22Rv1 (cell line): ENCODE measurements at regions not wholly inside any gene's neighbourhood (a gene's known extent, or its start where the extent isn't known, plus 50 kb on each side); places are given as distances from the start of the nearest gene placed in this dataset.
"Not testable (repeated sequence)": the region's sequence is repeated elsewhere in the genome, so short reads cannot be mapped to it uniquely, and the experiment has no call there.

Source experiments
- CTCF ChIP-seq: fragments of 450-650 bp; IDR thresholded peaks from 2 replicates; pipeline ENCODE4 v1.5.1; 2017; ENCODE audit warnings: mild to moderate bottlenecking
- ZFX ChIP-seq: fragments of 450-650 bp; IDR thresholded peaks from 2 replicates; pipeline ENCODE4 v1.6.1; 2017; ENCODE audit warnings: antibody characterized with exemption, borderline replicate concordance

- not testable (repeated sequence) for TF ChIP-seq CTCF, ZFX
These were observed 175.8 kb upstream of the LMCD1 start for GRCh38 chr3:8325833-8326232.
